Activated CD4-positive, alpha-beta T cell treated with anti-CD3 and anti-CD28 coated beads, Interleukin-2, amount 50 U/mL, for 16 hours (primary cell): ENCODE measurements at regions not wholly inside any gene's neighbourhood (a gene's known extent, or its start where the extent isn't known, plus 50 kb on each side); places are given as distances from the start of the nearest gene placed in this dataset.

Source experiments
- DNase-seq: peaks from one replicate; pipeline ENCODE4 v3.0.0-alpha.2; 2020

GRCh38 chr13:110811008-110811720 lies 97.7 kb downstream of the ING1 start:
- no peak for DNase-seq

GRCh38 chr13:110811771-110812120 lies 98.2 kb downstream of the ING1 start:
- no peak for DNase-seq

- no peak for DNase-seq
Measured at GRCh38 chr13:110812121-110812868, 98.8 kb downstream of the ING1 start.

- no peak for DNase-seq
Measured at GRCh38 chr13:110812869-110813645, 99.6 kb downstream of the ING1 start.

- DNase-seq = no peak
Measured at GRCh38 chr13:110813646-110814624, 100.4 kb downstream of the ING1 start.

- DNase-seq = no peak
Measured at GRCh38 chr13:110815471-110816204, 99.2 kb downstream of the ANKRD10 start.

GRCh38 chr13:110816500-110816899 lies 98.4 kb downstream of the ANKRD10 start:
- no peak for DNase-seq

GRCh38 chr13:110817143-110817542 lies 97.7 kb downstream of the ANKRD10 start:
- DNase-seq = no peak

GRCh38 chr13:110818747-110819146 lies 96.1 kb downstream of the ANKRD10 start:
- no peak for DNase-seq

GRCh38 chr13:110819203-110820014 lies 95.5 kb downstream of the ANKRD10 start:
- DNase-seq = peak; percentile 81

- no peak for DNase-seq
Measured at GRCh38 chr13:110820322-110820721, 94.5 kb downstream of the ANKRD10 start.

- peak; percentile 7 for DNase-seq
Measured at GRCh38 chr13:110821837-110822668, 92.8 kb downstream of the ANKRD10 start.

GRCh38 chr13:110822669-110822945 lies 92.3 kb downstream of the ANKRD10 start:
- no peak for DNase-seq

- no peak for DNase-seq
Measured at GRCh38 chr13:110824702-110825300, 90.1 kb downstream of the ANKRD10 start.

- DNase-seq = no peak
Measured at GRCh38 chr13:110825516-110825915, 89.4 kb downstream of the ANKRD10 start.

GRCh38 chr13:110826101-110826500 lies 88.8 kb downstream of the ANKRD10 start:
- DNase-seq = no peak

GRCh38 chr13:110826861-110827672 lies 87.8 kb downstream of the ANKRD10 start:
- DNase-seq = no peak
